HEK293T (cell line): ENCODE measurements at regions not wholly inside any gene's neighbourhood (a gene's known extent, or its start where the extent isn't known, plus 50 kb on each side); places are given as distances from the start of the nearest gene placed in this dataset.

Source experiments
- CTCF ChIA-PET: fragments of 350-600 bp; formaldehyde crosslinking; extraction: SDS; loops from one replicate; lab custom pipeline; 2021; ENCODE audit warnings: antibody characterized with exemption, inconsistent platforms; lab: Yijun Ruan, JAX
- POLR2A ChIA-PET: fragments of 350-600 bp; formaldehyde crosslinking; extraction: SDS; loops from one replicate; lab custom pipeline; 2020; ENCODE audit warnings: antibody characterized with exemption, inconsistent platforms; lab: Yijun Ruan, JAX
- DNase-seq: peaks from one replicate; pipeline ENCODE4 v3.0.0; 2012; ENCODE audit warnings: mixed read lengths; ENCODE audit errors: extremely low spot score
- ARNT ChIP-seq: fragments of 450-650 bp; IDR thresholded peaks from 2 replicates; pipeline ENCODE4 v1.6.1; 2017; ENCODE audit warnings: mild to moderate bottlenecking
- BHLHE40 ChIP-seq: fragments of 450-650 bp; IDR thresholded peaks from 2 replicates; pipeline ENCODE4 v1.6.1; 2016; ENCODE audit warnings: mild to moderate bottlenecking, moderate library complexity, borderline replicate concordance
- CTBP1 ChIP-seq: fragments of 450-650 bp; IDR thresholded peaks from 2 replicates; pipeline ENCODE4 v1.6.1; 2016; ENCODE audit warnings: borderline replicate concordance
- ELF4 ChIP-seq: fragments of 450-650 bp; IDR thresholded peaks from 2 replicates; pipeline ENCODE4 v1.6.1; 2017; ENCODE audit warnings: antibody characterized with exemption
- FOXA1 ChIP-seq: fragments of 450-650 bp; IDR thresholded peaks from 2 replicates; pipeline ENCODE4 v1.6.1; 2016; ENCODE audit warnings: mild to moderate bottlenecking
- FOXK2 ChIP-seq: fragments of 450-650 bp; IDR thresholded peaks from 2 replicates; pipeline ENCODE4 v1.6.1; 2016; ENCODE audit warnings: mild to moderate bottlenecking
- FOXM1 ChIP-seq: fragments of 450-650 bp; IDR thresholded peaks from 2 replicates; pipeline ENCODE4 v1.6.1; 2017; ENCODE audit warnings: mild to moderate bottlenecking, borderline replicate concordance
- HDGF ChIP-seq: fragments of 450-650 bp; IDR thresholded peaks from 2 replicates; pipeline ENCODE4 v1.6.1; 2017; ENCODE audit warnings: antibody characterized with exemption, borderline replicate concordance
- L3MBTL2 ChIP-seq: fragments of 450-650 bp; conservative IDR thresholded peaks from 2 replicates; pipeline ENCODE4 v1.6.1; 2016; ENCODE audit warnings: mild to moderate bottlenecking
- LEF1 ChIP-seq: fragments of 450-650 bp; IDR thresholded peaks from 2 replicates; pipeline ENCODE4 v1.6.1; 2017; ENCODE audit warnings: mild to moderate bottlenecking, borderline replicate concordance
- NFRKB ChIP-seq: fragments of 450-650 bp; IDR thresholded peaks from 2 replicates; pipeline ENCODE4 v1.6.1; 2016; ENCODE audit warnings: mild to moderate bottlenecking, moderate library complexity
- SP1 ChIP-seq: fragments of 450-650 bp; IDR thresholded peaks from 2 replicates; pipeline ENCODE4 v1.6.1; 2017
- SUZ12 ChIP-seq: fragments of 450-650 bp; IDR thresholded peaks from 2 replicates; pipeline ENCODE4 v1.6.1; 2016; ENCODE audit warnings: mild to moderate bottlenecking
- TARDBP ChIP-seq: fragments of 450-650 bp; IDR thresholded peaks from 2 replicates; pipeline ENCODE4 v1.6.1; 2016
- ZNF384 ChIP-seq: fragments of 450-650 bp; IDR thresholded peaks from 2 replicates; pipeline ENCODE4 v1.6.1; 2016
- TF ChIP-seq, protein P1 (sequence below): fragments of 450-650 bp; IDR thresholded peaks from 2 replicates; pipeline ENCODE4 v1.6.1; 2016

DNA sequence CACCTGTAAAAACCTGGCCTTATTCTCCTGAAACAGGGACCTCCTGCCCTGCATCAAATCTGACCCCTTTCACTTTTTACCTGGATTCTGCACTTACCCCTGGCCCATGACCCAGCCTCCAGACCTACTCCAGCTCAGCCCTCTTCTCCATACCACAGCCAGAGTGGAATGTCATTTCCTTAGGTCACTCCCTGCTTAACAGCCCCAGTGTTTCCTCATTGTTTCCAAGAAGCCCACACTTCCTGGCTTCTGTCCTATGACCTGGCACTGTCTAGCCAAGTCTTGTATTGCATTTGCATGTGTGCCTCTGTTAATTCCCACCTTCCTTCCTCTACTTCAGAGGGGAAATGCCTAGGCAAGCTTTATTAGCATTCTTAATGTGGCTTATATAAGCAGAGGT is 51.4 kb upstream of the TRIB2 start:
- ChIA-PET POLR2A (no interaction called here), CTCF (no interaction called here)
- no peak for DNase-seq
- TF ChIP-seq, protein P1, sequence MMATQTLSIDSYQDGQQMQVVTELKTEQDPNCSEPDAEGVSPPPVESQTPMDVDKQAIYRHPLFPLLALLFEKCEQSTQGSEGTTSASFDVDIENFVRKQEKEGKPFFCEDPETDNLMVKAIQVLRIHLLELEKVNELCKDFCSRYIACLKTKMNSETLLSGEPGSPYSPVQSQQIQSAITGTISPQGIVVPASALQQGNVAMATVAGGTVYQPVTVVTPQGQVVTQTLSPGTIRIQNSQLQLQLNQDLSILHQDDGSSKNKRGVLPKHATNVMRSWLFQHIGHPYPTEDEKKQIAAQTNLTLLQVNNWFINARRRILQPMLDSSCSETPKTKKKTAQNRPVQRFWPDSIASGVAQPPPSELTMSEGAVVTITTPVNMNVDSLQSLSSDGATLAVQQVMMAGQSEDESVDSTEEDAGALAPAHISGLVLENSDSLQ: no peak
- TF ChIP-seq ELF4 (no peak), TARDBP (no peak), ZNF384 (no peak), CTBP1 (no peak), FOXK2 (no peak), LEF1 (no peak), L3MBTL2 (no peak), HDGF (no peak)

DNA sequence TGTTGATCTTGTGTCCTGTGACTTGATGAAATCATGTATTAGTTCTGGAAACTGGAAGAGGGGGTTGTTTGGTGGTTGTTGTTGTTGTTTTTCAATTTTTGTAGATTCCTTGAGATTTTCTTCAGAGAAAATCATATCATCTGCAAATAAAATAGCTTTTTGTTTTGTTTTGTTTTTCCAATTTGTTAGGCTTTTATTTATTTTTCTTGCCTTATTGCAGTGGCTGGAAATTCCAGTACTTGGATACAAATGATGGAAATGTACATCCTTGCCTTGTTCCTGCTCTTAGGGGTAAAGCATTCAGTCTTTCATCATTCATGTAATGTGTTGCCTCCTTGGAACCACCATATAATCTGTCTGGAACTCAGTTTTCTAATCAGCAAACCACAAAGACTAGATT is 50.3 kb upstream of the TRIB2 start:
- POLR2A ChIA-PET: no interaction called here

More for the DNA sequence above, 50.3 kb upstream of the TRIB2 start:
- no peak for DNase-seq
- CTCF ChIA-PET: no interaction called here
- TF ChIP-seq ARNT: no peak
- TF ChIP-seq L3MBTL2: no peak
- TF ChIP-seq BHLHE40: no peak
- no peak for TF ChIP-seq ZNF384
- no peak for TF ChIP-seq TARDBP
- TF ChIP-seq CTBP1: no peak
- TF ChIP-seq NFRKB: no peak
- TF ChIP-seq FOXM1: no peak
- no peak for TF ChIP-seq HDGF
- no peak for TF ChIP-seq ELF4
- no peak for TF ChIP-seq FOXK2
- TF ChIP-seq FOXA1: no peak
- no peak for TF ChIP-seq SP1
- TF ChIP-seq SUZ12: no peak
- TF ChIP-seq LEF1: no peak
- TF ChIP-seq, protein P1: no peak
